HEK293 (cell line): ENCODE measurements at regions not wholly inside any gene's neighbourhood (a gene's known extent, or its start where the extent isn't known, plus 50 kb on each side); places are given as distances from the start of the nearest gene placed in this dataset.

ENCODE experiments used
- CTCF ChIA-PET: fragments of 350-600 bp; formaldehyde crosslinking; extraction: SDS; loops from one replicate; lab custom pipeline; 2021; ENCODE audit warnings: antibody characterized with exemption; lab: Yijun Ruan, JAX
- POLR2A ChIA-PET: fragments of 300-600 bp; formaldehyde crosslinking; extraction: SDS; loops from one replicate; lab custom pipeline; 2020; ENCODE audit warnings: antibody characterized with exemption, inconsistent platforms; lab: Yijun Ruan, JAX
- H3K27ac ChIP-seq: fragments of 200-500 bp; sonication (Bioruptor generic); 2 replicates; pipeline ENCODE4 v1.5.1; 2014; ENCODE audit warnings: low read depth, low read length, control low read depth, inconsistent platforms; ENCODE audit errors: extremely low read depth
- H3K36me3 ChIP-seq, 2 experiments: fragments of 200-500 bp in 1 of 2; sonication (Bioruptor generic) in 1 of 2; 1 replicate in 1 of 2; 2 replicates in 1 of 2; pipeline ENCODE4 v1.5.1; 2014 to 2017; ENCODE audit warnings: inconsistent platforms in 2 of 2, low read length in 2 of 2; ENCODE audit not compliant: control insufficient read depth in 2 of 2, insufficient read depth in 1 of 2
- H3K4me1 ChIP-seq: fragments of 200-500 bp; sonication (Bioruptor generic); 2 replicates; pipeline ENCODE4 v1.5.1; 2014; ENCODE audit warnings: mild to moderate bottlenecking, low read length, inconsistent platforms; ENCODE audit not compliant: control insufficient read depth, insufficient read depth
- H3K4me3 ChIP-seq: 2 replicates; pipeline ENCODE4 v1.5.1; 2011; ENCODE audit warnings: low read depth, mild to moderate bottlenecking, control low read depth, low read length, moderate library complexity
- H3K9me3 ChIP-seq: fragments of 200-500 bp; sonication (Bioruptor generic); 2 replicates; pipeline ENCODE4 v1.5.1; 2014; ENCODE audit warnings: low read depth, low read length, inconsistent platforms; ENCODE audit not compliant: control insufficient read depth, insufficient read depth
- IKZF3 ChIP-seq: fragments of 450-650 bp; IDR thresholded peaks from 2 replicates; pipeline ENCODE4 v1.5.0; 2018; ENCODE audit warnings: missing biosample characterization, mild to moderate bottlenecking, missing genetic modification characterization, moderate library complexity
- KLF10 ChIP-seq: fragments of 450-650 bp; IDR thresholded peaks from 2 replicates; pipeline ENCODE4 v1.5.1; 2018; ENCODE audit warnings: missing biosample characterization, mild to moderate bottlenecking, missing genetic modification characterization
- SETDB1 ChIP-seq: IDR thresholded peaks from one replicate; pipeline ENCODE4 v1.6.1; 2017; ENCODE audit warnings: mild to moderate bottlenecking, low read length, moderate library complexity, mixed read lengths; ENCODE audit not compliant: insufficient read length
- WT1 ChIP-seq: fragments of 450-650 bp; formaldehyde crosslinking; IDR thresholded peaks from 2 replicates; pipeline ENCODE4 v1.5.1; 2016; ENCODE audit warnings: missing biosample characterization, missing genetic modification characterization
- ZBTB21 ChIP-seq: fragments of 450-650 bp; formaldehyde crosslinking; IDR thresholded peaks from 2 replicates; pipeline ENCODE4 v1.5.1; 2017; ENCODE audit warnings: missing biosample characterization, missing genetic modification characterization
- ZBTB48 ChIP-seq: fragments of 450-650 bp; formaldehyde crosslinking; IDR thresholded peaks from 2 replicates; pipeline ENCODE4 v1.5.1; 2016; ENCODE audit warnings: missing biosample characterization, missing genetic modification characterization
- ZBTB7A ChIP-seq: fragments of 450-650 bp; formaldehyde crosslinking; IDR thresholded peaks from 2 replicates; pipeline ENCODE4 v1.5.1; 2016; ENCODE audit warnings: low read depth, missing biosample characterization, missing genetic modification characterization
- ZNF140 ChIP-seq: fragments of 450-650 bp; formaldehyde crosslinking; IDR thresholded peaks from 2 replicates; pipeline ENCODE4 v1.5.1; 2016; ENCODE audit warnings: missing biosample characterization, missing genetic modification characterization
- ZNF155 ChIP-seq: fragments of 450-650 bp; formaldehyde crosslinking; IDR thresholded peaks from 2 replicates; pipeline ENCODE4 v1.5.1; 2016; ENCODE audit warnings: missing biosample characterization, missing genetic modification characterization
- ZNF239 ChIP-seq: fragments of 450-650 bp; formaldehyde crosslinking; IDR thresholded peaks from 2 replicates; pipeline ENCODE4 v1.5.1; 2016; ENCODE audit warnings: missing biosample characterization, missing genetic modification characterization
- ZNF24 ChIP-seq: fragments of 450-650 bp; formaldehyde crosslinking; IDR thresholded peaks from 2 replicates; pipeline ENCODE4 v1.5.1; 2016; ENCODE audit warnings: missing biosample characterization, missing genetic modification characterization
- ZNF292 ChIP-seq: fragments of 450-650 bp; formaldehyde crosslinking; IDR thresholded peaks from 2 replicates; pipeline ENCODE4 v1.5.1; 2016; ENCODE audit warnings: low read depth, missing biosample characterization, missing genetic modification characterization, borderline replicate concordance
- ZNF366 ChIP-seq: fragments of 450-650 bp; formaldehyde crosslinking; conservative IDR thresholded peaks from 2 replicates; pipeline ENCODE4 v1.5.1; 2016; ENCODE audit warnings: missing biosample characterization, missing genetic modification characterization
- ZNF510 ChIP-seq: fragments of 450-650 bp; formaldehyde crosslinking; IDR thresholded peaks from 2 replicates; pipeline ENCODE4 v1.5.1; 2018; ENCODE audit warnings: mild to moderate bottlenecking, missing genetic modification characterization, missing biosample characterization; ENCODE audit not compliant: insufficient replicate concordance
- ZNF529 ChIP-seq: fragments of 450-650 bp; formaldehyde crosslinking; IDR thresholded peaks from 2 replicates; pipeline ENCODE4 v1.5.1; 2017; ENCODE audit warnings: missing genetic modification characterization, missing biosample characterization; ENCODE audit not compliant: insufficient replicate concordance
- ZNF571 ChIP-seq: fragments of 450-650 bp; formaldehyde crosslinking; IDR thresholded peaks from 2 replicates; pipeline ENCODE4 v1.5.0; 2017; ENCODE audit warnings: missing biosample characterization, missing genetic modification characterization
- ZNF670 ChIP-seq: fragments of 450-650 bp; formaldehyde crosslinking; IDR thresholded peaks from 2 replicates; pipeline ENCODE4 v1.5.1; 2016; ENCODE audit warnings: missing biosample characterization, missing genetic modification characterization, low read depth
- ZNF768 ChIP-seq: fragments of 450-650 bp; formaldehyde crosslinking; IDR thresholded peaks from 2 replicates; pipeline ENCODE4 v1.5.1; 2018; ENCODE audit warnings: missing biosample characterization, mild to moderate bottlenecking, missing genetic modification characterization
- ZNF777 ChIP-seq: fragments of 450-650 bp; formaldehyde crosslinking; IDR thresholded peaks from 2 replicates; pipeline ENCODE4 v1.5.1; 2017; ENCODE audit warnings: missing biosample characterization, missing genetic modification characterization, borderline replicate concordance
- ZSCAN23 ChIP-seq: fragments of 450-650 bp; formaldehyde crosslinking; IDR thresholded peaks from 2 replicates; pipeline ENCODE4 v1.5.1; 2016; ENCODE audit warnings: missing biosample characterization, missing genetic modification characterization
- TF ChIP-seq, protein P1 (sequence below): fragments of 450-650 bp; formaldehyde crosslinking; IDR thresholded peaks from 2 replicates; pipeline ENCODE4 v1.5.1; 2016; ENCODE audit warnings: missing biosample characterization, missing genetic modification characterization
- TF ChIP-seq, protein P2 (sequence below): fragments of 450-650 bp; formaldehyde crosslinking; IDR thresholded peaks from 2 replicates; pipeline ENCODE4 v1.5.1; 2016; ENCODE audit warnings: missing biosample characterization, missing genetic modification characterization
- TF ChIP-seq, protein P3 (sequence below): fragments of 450-650 bp; formaldehyde crosslinking; IDR thresholded peaks from 2 replicates; pipeline ENCODE4 v1.5.1; 2016; ENCODE audit warnings: missing biosample characterization, missing genetic modification characterization
- TF ChIP-seq, protein P4 (sequence below): fragments of 450-650 bp; formaldehyde crosslinking; IDR thresholded peaks from 2 replicates; pipeline ENCODE4 v1.5.1; 2016; ENCODE audit warnings: missing biosample characterization, missing genetic modification characterization

DNA sequence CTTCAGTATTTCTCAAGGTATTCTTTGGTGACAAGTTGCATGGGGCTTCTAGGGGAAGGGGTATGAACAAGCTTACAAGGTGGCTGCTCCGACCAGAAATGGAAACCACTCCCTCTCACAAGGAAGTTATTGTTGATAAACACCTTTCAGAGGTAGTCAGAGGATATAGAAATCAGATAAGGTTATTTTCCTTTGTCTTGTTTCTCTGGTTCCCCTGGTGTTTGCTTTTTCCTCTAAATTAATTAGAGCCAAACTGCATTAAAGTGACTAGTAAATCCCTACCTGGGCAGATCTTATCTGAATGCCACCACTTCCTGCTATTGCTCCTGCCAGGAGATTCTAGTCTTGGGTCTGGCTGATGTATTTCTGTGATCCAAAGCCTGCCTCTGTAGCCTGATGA is 725.4 kb downstream of the INHBA start:
- POLR2A ChIA-PET, result no interaction called here
- Histone ChIP-seq H3K36me3 (no peaks in the 10 kb centered on the region), H3K9me3 (no peaks in the 10 kb centered on the region), H3K4me3 (no peak overlapping the region), H3K27ac (no peak overlapping the region), H3K4me1 (0 out of 2 replicates have a peak, but pooled peaks cover 3% of the 10 kb centered on the region)
- CTCF ChIA-PET, result interaction anchor here (2.2 kb wide), 1 partner anchor 25 kb away, joined by 8 read pairs; no protein-coding TSS in a partner anchor
- TF ChIP-seq ZNF510 (tag by site-specific recombination) (no peak), ZNF571 (no peak), ZBTB48 (tag by site-specific recombination) (no peak), ZNF239 (tag by site-specific recombination) (no peak), ZNF670 (tag by site-specific recombination) (no peak), ZNF768 (tag by site-specific recombination) (no peak)
- TF ChIP-seq, protein P1, sequence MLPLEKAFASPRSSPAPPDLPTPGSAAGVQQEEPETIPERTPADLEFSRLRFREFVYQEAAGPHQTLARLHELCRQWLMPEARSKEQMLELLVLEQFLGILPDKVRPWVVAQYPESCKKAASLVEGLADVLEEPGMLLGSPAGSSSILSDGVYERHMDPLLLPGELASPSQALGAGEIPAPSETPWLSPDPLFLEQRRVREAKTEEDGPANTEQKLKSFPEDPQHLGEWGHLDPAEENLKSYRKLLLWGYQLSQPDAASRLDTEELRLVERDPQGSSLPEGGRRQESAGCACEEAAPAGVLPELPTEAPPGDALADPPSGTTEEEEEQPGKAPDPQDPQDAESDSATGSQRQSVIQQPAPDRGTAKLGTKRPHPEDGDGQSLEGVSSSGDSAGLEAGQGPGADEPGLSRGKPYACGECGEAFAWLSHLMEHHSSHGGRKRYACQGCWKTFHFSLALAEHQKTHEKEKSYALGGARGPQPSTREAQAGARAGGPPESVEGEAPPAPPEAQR (tag by site-specific recombination), result no peak
- TF ChIP-seq, all 188 proteins: peak for 0

DNA sequence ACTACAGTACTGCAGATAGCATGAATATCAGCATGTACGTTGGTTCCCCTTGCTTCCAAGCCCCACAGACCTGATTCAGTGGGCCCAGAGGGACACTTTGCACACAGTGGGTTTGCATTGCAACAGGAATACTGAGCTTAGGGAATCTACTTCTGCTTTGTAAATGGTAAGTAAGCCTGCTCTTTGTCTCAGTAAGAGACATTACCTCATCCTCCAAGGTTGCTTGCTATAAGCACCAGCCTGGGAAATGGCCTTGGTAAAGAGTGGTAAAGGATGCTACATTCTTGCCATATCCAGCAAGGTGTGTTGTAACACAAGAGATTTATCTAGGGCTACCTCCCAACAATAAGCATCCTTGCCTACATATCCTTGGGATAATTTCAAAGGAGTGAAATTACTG is 730.5 kb downstream of the INHBA start:
- TF ChIP-seq SETDB1 (no peak), ZNF366 (tag by site-specific recombination) (no peak)
- TF ChIP-seq, all 188 proteins: peak for 0
- Histone ChIP-seq H3K4me1 (0 out of 2 replicates have a peak, but pooled peaks cover 2% of the 10 kb centered on the region), H3K9me3 (no peaks in the 10 kb centered on the region), H3K36me3 (no peaks in the 10 kb centered on the region), H3K27ac (no peak overlapping the region), H3K4me3 (no peak overlapping the region)
- ChIA-PET CTCF (interaction anchor here (2.5 kb wide), 1 partner anchor 31 kb away, joined by 6 read pairs; no protein-coding TSS in a partner anchor), POLR2A (no interaction called here)

DNA sequence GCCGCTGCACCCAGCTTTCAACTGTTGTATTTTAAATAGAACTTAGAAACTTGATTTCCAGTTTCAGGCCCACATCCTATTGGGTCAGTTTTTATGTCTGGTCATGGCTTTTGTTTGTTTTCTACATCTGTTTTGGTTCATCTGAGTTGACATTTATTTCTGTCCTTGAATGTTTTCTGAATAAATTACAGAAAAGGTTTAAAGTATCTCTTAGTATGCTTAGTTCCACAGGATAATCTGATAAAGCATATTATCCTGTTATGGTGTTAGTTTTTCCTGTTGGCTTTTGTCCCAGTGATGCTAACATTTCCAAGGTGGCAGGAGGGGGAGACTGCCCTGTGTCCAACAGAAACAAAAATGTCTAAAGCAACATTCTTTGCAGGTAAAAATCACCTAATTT is 733.2 kb downstream of the INHBA start:
- Histone ChIP-seq H3K9me3 (no peaks in the 10 kb centered on the region), H3K4me3 (no peak overlapping the region), H3K36me3 (no peaks in the 10 kb centered on the region), H3K27ac (no peak overlapping the region), H3K4me1 (0 out of 2 replicates have a peak, but pooled peaks cover 2% of the 10 kb centered on the region)
- ChIA-PET CTCF (no interaction called here), POLR2A (no interaction called here)
- no peak for TF ChIP-seq ZNF292 (tag by site-specific recombination)
- no peak for TF ChIP-seq ZNF24 (tag by site-specific recombination)
- no peak for TF ChIP-seq ZBTB21 (tag by site-specific recombination)
- no peak for TF ChIP-seq ZNF155 (tag by site-specific recombination)
- TF ChIP-seq IKZF3 (tag by site-specific recombination), result no peak
- TF ChIP-seq ZNF140, result no peak
- TF ChIP-seq KLF10 (tag by site-specific recombination), result no peak
- no peak for TF ChIP-seq ZNF777 (tag by site-specific recombination)
- TF ChIP-seq ZNF529 (tag by site-specific recombination), result no peak
- TF ChIP-seq, protein P2, sequence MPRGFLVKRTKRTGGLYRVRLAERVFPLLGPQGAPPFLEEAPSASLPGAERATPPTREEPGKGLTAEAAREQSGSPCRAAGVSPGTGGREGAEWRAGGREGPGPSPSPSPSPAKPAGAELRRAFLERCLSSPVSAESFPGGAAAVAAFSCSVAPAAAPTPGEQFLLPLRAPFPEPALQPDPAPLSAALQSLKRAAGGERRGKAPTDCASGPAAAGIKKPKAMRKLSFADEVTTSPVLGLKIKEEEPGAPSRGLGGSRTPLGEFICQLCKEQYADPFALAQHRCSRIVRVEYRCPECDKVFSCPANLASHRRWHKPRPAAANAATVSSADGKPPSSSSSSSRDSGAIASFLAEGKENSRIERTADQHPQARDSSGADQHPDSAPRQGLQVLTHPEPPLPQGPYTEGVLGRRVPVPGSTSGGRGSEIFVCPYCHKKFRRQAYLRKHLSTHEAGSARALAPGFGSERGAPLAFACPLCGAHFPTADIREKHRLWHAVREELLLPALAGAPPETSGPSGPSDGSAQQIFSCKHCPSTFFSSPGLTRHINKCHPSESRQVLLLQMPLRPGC (tag by site-specific recombination), result no peak
- TF ChIP-seq ZSCAN23, result no peak
- TF ChIP-seq, protein P3, sequence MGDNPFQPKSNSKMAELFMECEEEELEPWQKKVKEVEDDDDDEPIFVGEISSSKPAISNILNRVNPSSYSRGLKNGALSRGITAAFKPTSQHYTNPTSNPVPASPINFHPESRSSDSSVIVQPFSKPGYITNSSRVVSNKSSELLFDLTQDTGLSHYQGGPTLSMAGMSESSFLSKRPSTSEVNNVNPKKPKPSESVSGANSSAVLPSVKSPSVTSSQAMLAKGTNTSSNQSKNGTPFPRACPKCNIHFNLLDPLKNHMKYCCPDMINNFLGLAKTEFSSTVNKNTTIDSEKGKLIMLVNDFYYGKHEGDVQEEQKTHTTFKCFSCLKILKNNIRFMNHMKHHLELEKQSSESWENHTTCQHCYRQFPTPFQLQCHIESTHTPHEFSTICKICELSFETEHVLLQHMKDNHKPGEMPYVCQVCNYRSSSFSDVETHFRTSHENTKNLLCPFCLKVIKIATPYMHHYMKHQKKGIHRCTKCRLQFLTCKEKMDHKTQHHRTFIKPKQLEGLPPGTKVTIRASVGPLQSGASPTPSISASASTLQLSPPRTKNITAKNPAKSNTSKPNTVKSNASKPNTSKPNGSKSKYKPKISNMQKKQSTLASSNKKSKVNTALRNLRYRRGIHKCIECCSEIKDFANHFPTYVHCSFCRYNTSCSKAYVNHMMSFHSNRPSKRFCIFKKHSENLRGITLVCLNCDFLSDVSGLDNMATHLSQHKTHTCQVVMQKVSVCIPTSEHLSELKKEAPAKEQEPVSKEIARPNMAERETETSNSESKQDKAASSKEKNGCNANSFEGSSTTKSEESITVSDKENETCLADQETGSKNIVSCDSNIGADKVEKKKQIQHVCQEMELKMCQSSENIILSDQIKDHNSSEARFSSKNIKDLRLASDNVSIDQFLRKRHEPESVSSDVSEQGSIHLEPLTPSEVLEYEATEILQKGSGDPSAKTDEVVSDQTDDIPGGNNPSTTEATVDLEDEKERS (tag by site-specific recombination), result no peak
- TF ChIP-seq WT1 (tag by site-specific recombination), result no peak
- TF ChIP-seq ZBTB7A (tag by site-specific recombination), result no peak
- TF ChIP-seq, protein P4, sequence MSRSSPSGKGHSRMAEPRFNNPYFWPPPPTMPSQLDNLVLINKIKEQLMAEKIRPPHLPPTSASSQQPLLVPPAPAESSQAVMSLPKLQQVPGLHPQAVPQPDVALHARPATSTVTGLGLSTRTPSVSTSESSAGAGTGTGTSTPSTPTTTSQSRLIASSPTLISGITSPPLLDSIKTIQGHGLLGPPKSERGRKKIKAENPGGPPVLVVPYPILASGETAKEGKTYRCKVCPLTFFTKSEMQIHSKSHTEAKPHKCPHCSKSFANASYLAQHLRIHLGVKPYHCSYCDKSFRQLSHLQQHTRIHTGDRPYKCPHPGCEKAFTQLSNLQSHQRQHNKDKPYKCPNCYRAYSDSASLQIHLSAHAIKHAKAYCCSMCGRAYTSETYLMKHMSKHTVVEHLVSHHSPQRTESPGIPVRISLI (tag by site-specific recombination), result no peak
